ENCODE measurements at regions not wholly inside any gene's neighbourhood (a gene's known extent, or its start where the extent isn't known, plus 50 kb on each side); places are given as distances from the start of the nearest gene placed in this dataset.

- TF ChIP-seq, protein P1, sequence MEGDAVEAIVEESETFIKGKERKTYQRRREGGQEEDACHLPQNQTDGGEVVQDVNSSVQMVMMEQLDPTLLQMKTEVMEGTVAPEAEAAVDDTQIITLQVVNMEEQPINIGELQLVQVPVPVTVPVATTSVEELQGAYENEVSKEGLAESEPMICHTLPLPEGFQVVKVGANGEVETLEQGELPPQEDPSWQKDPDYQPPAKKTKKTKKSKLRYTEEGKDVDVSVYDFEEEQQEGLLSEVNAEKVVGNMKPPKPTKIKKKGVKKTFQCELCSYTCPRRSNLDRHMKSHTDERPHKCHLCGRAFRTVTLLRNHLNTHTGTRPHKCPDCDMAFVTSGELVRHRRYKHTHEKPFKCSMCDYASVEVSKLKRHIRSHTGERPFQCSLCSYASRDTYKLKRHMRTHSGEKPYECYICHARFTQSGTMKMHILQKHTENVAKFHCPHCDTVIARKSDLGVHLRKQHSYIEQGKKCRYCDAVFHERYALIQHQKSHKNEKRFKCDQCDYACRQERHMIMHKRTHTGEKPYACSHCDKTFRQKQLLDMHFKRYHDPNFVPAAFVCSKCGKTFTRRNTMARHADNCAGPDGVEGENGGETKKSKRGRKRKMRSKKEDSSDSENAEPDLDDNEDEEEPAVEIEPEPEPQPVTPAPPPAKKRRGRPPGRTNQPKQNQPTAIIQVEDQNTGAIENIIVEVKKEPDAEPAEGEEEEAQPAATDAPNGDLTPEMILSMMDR (conservative IDR thresholded peaks at IDR 0.05; ENCODE audit: low read length): no peak
- no peak for TF ChIP-seq EZH2phosphoT487 (IDR thresholded peaks at IDR 0.05; ENCODE audit: borderline replicate concordance)
Observed at GRCh38 chr7:41048771-41049170, 654.1 kb downstream of the INHBA start.
